Karpas-422 (cell line): ENCODE measurements at regions not wholly inside any gene's neighbourhood (a gene's known extent, or its start where the extent isn't known, plus 50 kb on each side); places are given as distances from the start of the nearest gene placed in this dataset.
"Not testable (repeated sequence)": the region's sequence is repeated elsewhere in the genome, so short reads cannot be mapped to it uniquely, and the experiment has no call there.

Source experiments
- DNase-seq: peaks from one replicate; pipeline ENCODE4 v3.0.0-alpha.2; 2015
- H2AFZ ChIP-seq: fragments of 200-600 bp; sonication (generic); 2 replicates; pipeline ENCODE4 v1.6.1; 2014; ENCODE audit warnings: antibody characterized with exemption, low read length, mixed read lengths
- H3K27ac ChIP-seq: fragments of 200-600 bp; sonication (generic); 2 replicates; pipeline ENCODE4 v1.5.1; 2014; ENCODE audit warnings: mild to moderate bottlenecking, low read length, moderate library complexity
- H3K27me3 ChIP-seq: fragments of 200-600 bp; sonication (generic); 2 replicates; pipeline ENCODE4 v1.6.1; 2014; ENCODE audit warnings: low read length, mixed read lengths
- H3K36me3 ChIP-seq: fragments of 200-600 bp; sonication (generic); 2 replicates; pipeline ENCODE4 v1.6.1; 2014; ENCODE audit warnings: low read length, mixed read lengths; ENCODE audit not compliant: insufficient read depth
- H3K4me1 ChIP-seq: fragments of 200-600 bp; sonication (generic); 2 replicates; pipeline ENCODE4 v1.6.1; 2014; ENCODE audit warnings: mild to moderate bottlenecking, low read length, mixed read lengths
- H3K4me2 ChIP-seq: fragments of 200-600 bp; sonication (generic); 2 replicates; pipeline ENCODE4 v1.6.1; 2014; ENCODE audit warnings: low read length, low read depth, mild to moderate bottlenecking; ENCODE audit not compliant: poor library complexity, severe bottlenecking
- H3K4me3 ChIP-seq: fragments of 200-600 bp; sonication (generic); 2 replicates; pipeline ENCODE4 v1.5.1; 2014; ENCODE audit warnings: mild to moderate bottlenecking, antibody characterized with exemption, low read length, mixed read lengths
- H3K79me2 ChIP-seq: fragments of 200-600 bp; sonication (generic); 2 replicates; pipeline ENCODE4 v1.6.1; 2014; ENCODE audit warnings: mild to moderate bottlenecking, low read length, mixed read lengths
- H3K9ac ChIP-seq: fragments of 200-600 bp; sonication (generic); 2 replicates; pipeline ENCODE4 v1.6.0; 2014; ENCODE audit warnings: low read length
- H3K9me2 ChIP-seq: fragments of 200-600 bp; sonication (generic), shearing (Covaris generic); replicated peaks from 2 replicates; pipeline ENCODE4 v1.6.0; 2014; ENCODE audit warnings: mild to moderate bottlenecking, low read length, moderate library complexity; ENCODE audit not compliant: insufficient read depth
- H3K9me3 ChIP-seq: fragments of 300-700, 200-600 bp; sonication (generic); 2 replicates; pipeline ENCODE4 v1.6.1; 2014; ENCODE audit warnings: low read length, mixed read lengths
- H4K20me1 ChIP-seq: fragments of 200-600 bp; sonication (generic); 2 replicates; pipeline ENCODE4 v1.6.1; 2014; ENCODE audit warnings: mild to moderate bottlenecking, antibody characterized with exemption, low read length, low read depth; ENCODE audit not compliant: insufficient read depth

- H3K79me2 ChIP-seq, result no peaks in the 10 kb centered on the region
- no peaks in the 10 kb centered on the region for H3K9me3 ChIP-seq
- no peak overlapping the region for H3K9ac ChIP-seq
- H3K9me2 ChIP-seq, result no peaks in the 10 kb centered on the region; the same call in 1 of the 2 replicates
- H3K4me2 ChIP-seq, result no peak overlapping the region
- H3K27me3 ChIP-seq, result no peaks in the 10 kb centered on the region
- H2AFZ ChIP-seq, result no peak overlapping the region
- no peak overlapping the region for H3K4me3 ChIP-seq
- no peaks in the 10 kb centered on the region for H3K4me1 ChIP-seq
- no peak overlapping the region for H3K27ac ChIP-seq
- no peak for DNase-seq
- no peaks in the 10 kb centered on the region for H4K20me1 ChIP-seq
- H3K36me3 ChIP-seq, result no peaks in the 10 kb centered on the region
These were observed 793.3 kb upstream of the GOT2 start for GRCh38 chr16:59527206-59527997.

- Histone ChIP-seq H3K4me2 (no peak overlapping the region), H3K79me2 (no peaks in the 10 kb centered on the region), H4K20me1 (no peaks in the 10 kb centered on the region), H3K9me2 (no peaks in the 10 kb centered on the region), H2AFZ (no peak overlapping the region), H3K36me3 (no peaks in the 10 kb centered on the region), H3K4me3 (no peak overlapping the region), H3K27ac (no peak overlapping the region), H3K4me1 (no peaks in the 10 kb centered on the region), H3K9me3 (no peaks in the 10 kb centered on the region), H3K27me3 (no peaks in the 10 kb centered on the region), H3K9ac (no peak overlapping the region)
- no peak for DNase-seq
These were observed 788.7 kb upstream of the GOT2 start for GRCh38 chr16:59522826-59523225.

GRCh38 chr16:59518721-59519120 lies 784.6 kb upstream of the GOT2 start:
- H3K79me2 ChIP-seq, H4K20me1 ChIP-seq, H3K4me2 ChIP-seq, H3K27ac ChIP-seq, H3K9me3 ChIP-seq, H2AFZ ChIP-seq, H3K9ac ChIP-seq, H3K9me2 ChIP-seq, H3K36me3 ChIP-seq, H3K27me3 ChIP-seq, H3K4me1 ChIP-seq, DNase-seq, H3K4me3 ChIP-seq: not testable (repeated sequence)

GRCh38 chr16:59514651-59515050 lies 780.5 kb upstream of the GOT2 start:
- Histone ChIP-seq H3K9me3 (no peaks in the 10 kb centered on the region), H3K79me2 (no peaks in the 10 kb centered on the region), H4K20me1 (no peaks in the 10 kb centered on the region), H3K27me3 (0 out of 2 replicates have a peak, but pooled peaks cover 2% of the 10 kb centered on the region), H3K4me1 (no peaks in the 10 kb centered on the region), H3K9me2 (no peaks in the 10 kb centered on the region), H3K27ac (no peak overlapping the region), H3K4me2 (no peak overlapping the region), H3K4me3 (no peak overlapping the region), H2AFZ (no peak overlapping the region), H3K9ac (no peak overlapping the region), H3K36me3 (no peaks in the 10 kb centered on the region)
- DNase-seq, result no peak

- Histone ChIP-seq H3K27ac (no peak overlapping the region), H3K9me2 (no peaks in the 10 kb centered on the region), H3K36me3 (no peaks in the 10 kb centered on the region), H3K4me1 (no peaks in the 10 kb centered on the region), H4K20me1 (no peaks in the 10 kb centered on the region), H2AFZ (no peak overlapping the region), H3K9me3 (no peaks in the 10 kb centered on the region), H3K4me3 (no peak overlapping the region), H3K79me2 (no peaks in the 10 kb centered on the region), H3K27me3 (0 out of 2 replicates have a peak, but pooled peaks cover 2% of the 10 kb centered on the region), H3K9ac (no peak overlapping the region), H3K4me2 (no peak overlapping the region)
- DNase-seq, result no peak
These were observed 775.9 kb upstream of the GOT2 start for GRCh38 chr16:59510008-59510424.

- Histone ChIP-seq H3K27me3 (no peaks in the 10 kb centered on the region), H3K27ac (no peak overlapping the region), H3K9me2 (no peaks in the 10 kb centered on the region; the same call in 1 of the 2 replicates), H3K4me1 (no peaks in the 10 kb centered on the region), H4K20me1 (no peaks in the 10 kb centered on the region), H3K4me3 (no peak overlapping the region), H3K9me3 (no peaks in the 10 kb centered on the region), H2AFZ (no peak overlapping the region), H3K36me3 (no peaks in the 10 kb centered on the region), H3K79me2 (no peaks in the 10 kb centered on the region), H3K9ac (no peak overlapping the region), H3K4me2 (no peak overlapping the region)
- DNase-seq, result no peak
These were observed 766.5 kb upstream of the GOT2 start for GRCh38 chr16:59500601-59501000.

- no peaks in the 10 kb centered on the region for H3K36me3 ChIP-seq
- no peaks in the 10 kb centered on the region for H4K20me1 ChIP-seq
- H3K27ac ChIP-seq, result no peak overlapping the region
- H3K9me3 ChIP-seq, result no peaks in the 10 kb centered on the region
- no peaks in the 10 kb centered on the region for H3K79me2 ChIP-seq
- no peak overlapping the region for H3K4me3 ChIP-seq
- no peaks in the 10 kb centered on the region for H3K27me3 ChIP-seq
- H3K4me2 ChIP-seq, result no peak overlapping the region
- H3K9me2 ChIP-seq, result 0 out of 2 replicates have a peak, but pooled peaks cover 4% of the 10 kb centered on the region
- H3K9ac ChIP-seq, result no peak overlapping the region
- no peak overlapping the region for H2AFZ ChIP-seq
- no peaks in the 10 kb centered on the region for H3K4me1 ChIP-seq
- no peak for DNase-seq
These were observed 753.0 kb upstream of the GOT2 start for GRCh38 chr16:59487067-59487466.

- no peaks in the 10 kb centered on the region for H4K20me1 ChIP-seq
- no peak overlapping the region for H3K4me2 ChIP-seq
- H3K9me3 ChIP-seq, result no peaks in the 10 kb centered on the region
- 0 out of 2 replicates have a peak, but pooled peaks cover 4% of the 10 kb centered on the region for H3K9me2 ChIP-seq
- H3K27me3 ChIP-seq, result no peaks in the 10 kb centered on the region
- no peaks in the 10 kb centered on the region for H3K4me1 ChIP-seq
- no peak overlapping the region for H3K27ac ChIP-seq
- no peaks in the 10 kb centered on the region for H3K36me3 ChIP-seq
- DNase-seq, result no peak
- no peak overlapping the region for H3K9ac ChIP-seq
- no peaks in the 10 kb centered on the region for H3K79me2 ChIP-seq
- H3K4me3 ChIP-seq, result no peak overlapping the region
- no peak overlapping the region for H2AFZ ChIP-seq
These were observed 750.9 kb upstream of the GOT2 start for GRCh38 chr16:59484833-59485516.
